ENCODE measurements at regions not wholly inside any gene's neighbourhood (a gene's known extent, or its start where the extent isn't known, plus 50 kb on each side); places are given as distances from the start of the nearest gene placed in this dataset.

DNA sequence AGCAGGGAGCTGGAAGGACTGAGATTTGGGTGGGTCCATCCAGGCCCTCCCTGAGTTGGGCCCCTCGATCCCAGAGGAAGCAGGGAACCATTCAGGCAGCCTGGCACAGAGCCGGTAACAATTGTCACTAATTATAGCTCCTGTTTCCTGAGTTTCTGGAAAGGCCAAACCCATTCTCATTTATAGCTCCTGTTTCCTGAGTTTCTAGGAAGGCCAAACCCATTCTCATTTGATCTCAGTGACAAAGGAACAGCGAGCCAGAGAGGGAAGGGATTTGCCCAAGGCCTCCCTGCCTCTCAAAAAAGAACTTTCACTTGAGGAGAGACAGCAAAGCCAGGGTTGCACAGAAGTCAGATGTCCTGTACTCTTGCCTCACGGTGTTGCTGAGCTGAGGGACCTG lies 521.9 kb downstream of the TYW1 start:
- intact Hi-C loops (cut with DNase I): no loop called here

DNA sequence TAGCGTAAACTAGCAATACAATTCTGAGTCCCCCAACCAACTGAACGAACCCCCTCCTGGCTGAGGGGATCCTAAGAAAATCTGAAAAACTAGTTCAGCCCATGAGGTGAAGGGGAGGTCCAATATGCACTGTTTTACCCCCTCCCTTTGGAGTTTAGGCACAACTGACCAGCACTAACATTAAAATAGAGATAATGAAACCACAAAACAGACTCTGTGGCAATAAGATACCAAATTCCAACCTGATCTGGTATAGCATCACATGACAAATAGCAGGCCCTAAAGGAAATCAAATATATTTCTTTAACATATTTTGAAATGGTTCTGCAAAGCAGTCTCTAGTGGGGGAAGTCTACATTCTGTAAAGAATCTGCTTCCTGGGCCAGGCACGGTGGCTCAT lies 522.5 kb downstream of the TYW1 start:
- no peak for DNase-seq
- intact Hi-C loops (cut with DNase I): no loop called here

More for the DNA sequence above, 521.9 kb downstream of the TYW1 start:
- DNase-seq: peak in 1 of 42 donors; percentile 5

DNA sequence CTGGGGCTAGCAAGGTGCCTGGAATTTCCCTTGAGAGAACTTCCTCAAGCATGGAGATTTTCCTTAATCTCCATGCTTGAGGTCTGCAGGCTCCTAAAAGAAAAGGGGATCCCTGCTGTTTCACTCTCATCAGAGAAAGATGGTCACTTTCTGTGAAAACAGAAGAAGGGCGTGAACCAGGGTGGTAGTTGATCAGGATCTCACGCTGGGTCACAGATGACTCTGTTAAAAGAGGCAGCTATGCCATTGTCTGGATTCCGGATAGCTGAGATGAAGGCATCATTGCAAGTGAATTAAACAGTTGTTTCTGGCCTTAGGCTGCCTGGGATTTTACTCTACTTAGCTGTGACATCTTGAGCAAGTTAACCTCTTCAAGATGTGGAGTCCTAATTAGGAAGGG lies 525.9 kb downstream of the TYW1 start:
- DNase-seq: no peak
- intact Hi-C loops (cut with DNase I): no loop called here

DNA sequence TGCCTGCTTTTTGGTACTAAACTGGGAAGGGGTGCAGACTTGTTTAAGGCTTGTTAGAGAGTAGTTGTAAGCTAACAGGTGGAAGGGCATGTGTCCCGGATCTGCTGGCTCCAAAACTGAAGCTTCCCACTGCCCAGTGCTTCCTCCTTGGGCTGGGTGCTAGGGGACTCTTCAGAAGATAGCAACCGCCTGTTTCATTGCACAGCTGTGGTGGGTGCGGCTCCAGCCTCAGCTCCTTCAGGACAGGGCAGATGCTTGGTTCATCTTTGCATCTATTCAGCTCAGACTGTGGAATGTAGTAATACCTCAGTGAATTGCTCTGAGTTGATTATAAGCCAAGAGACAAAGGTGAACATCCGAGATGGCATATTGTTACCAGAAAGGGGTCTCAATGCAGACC lies 527.1 kb downstream of the TYW1 start:
- intact Hi-C loops (cut with DNase I): no loop called here

DNA sequence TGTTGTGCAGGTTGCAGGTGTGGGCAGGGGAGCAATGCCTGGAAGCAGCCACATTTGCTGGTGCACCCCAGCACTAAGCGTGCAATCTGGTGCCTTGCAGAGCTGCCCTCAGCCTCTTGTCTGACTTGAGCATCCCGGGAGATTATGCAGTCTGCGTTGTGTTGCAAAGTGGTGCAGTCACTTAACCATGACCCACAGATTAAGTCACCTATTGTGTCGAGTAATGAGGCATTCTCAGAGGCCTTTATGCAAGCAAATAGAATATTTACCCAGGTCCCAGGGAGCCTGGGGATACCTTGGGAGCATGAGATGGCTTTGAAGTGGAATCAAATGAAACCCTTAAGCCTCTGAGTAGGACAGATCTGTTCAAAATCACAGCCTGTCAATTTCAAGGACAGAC lies 529.0 kb downstream of the TYW1 start:
- no peak for DNase-seq
- intact Hi-C loops (cut with DNase I): no loop called here

More for the DNA sequence above, 527.1 kb downstream of the TYW1 start:
- DNase-seq: no peak

DNA sequence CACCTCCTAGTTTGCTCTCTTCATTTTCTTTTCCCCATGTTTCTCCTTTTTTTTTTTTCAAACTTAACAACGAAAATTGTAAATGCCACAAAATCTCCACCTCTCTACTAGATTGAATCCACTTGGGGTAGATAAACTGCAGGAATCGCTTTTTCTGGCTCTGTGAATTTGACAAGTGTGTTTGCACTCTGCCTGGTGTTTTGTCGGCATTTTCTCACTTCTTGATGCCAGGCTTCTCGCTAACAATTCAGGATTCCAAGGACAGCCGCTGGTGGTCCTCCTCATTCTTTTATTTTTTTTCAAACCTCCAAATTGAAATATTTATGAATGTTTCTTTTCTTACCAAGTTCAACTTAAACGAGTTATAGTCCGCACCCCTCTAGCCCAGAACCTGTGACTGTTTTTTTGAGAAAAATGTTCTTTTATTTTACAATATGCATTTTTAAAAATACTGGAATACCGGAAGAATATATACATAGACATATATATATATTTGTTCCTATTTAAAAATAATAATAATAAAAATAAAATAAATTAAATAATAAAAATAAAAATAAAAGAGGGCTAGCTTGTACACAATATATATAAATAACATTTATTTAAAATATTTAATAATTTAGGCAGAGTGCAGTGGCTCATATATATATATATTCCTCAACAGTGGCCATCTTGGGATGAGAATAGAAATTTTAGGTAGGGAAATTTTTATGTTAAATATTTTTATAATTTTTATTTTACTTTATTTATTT lies 538.8 kb downstream of the TYW1 start:
- intact Hi-C loops (cut with DNase I): no loop called here
- no peak for DNase-seq

DNA sequence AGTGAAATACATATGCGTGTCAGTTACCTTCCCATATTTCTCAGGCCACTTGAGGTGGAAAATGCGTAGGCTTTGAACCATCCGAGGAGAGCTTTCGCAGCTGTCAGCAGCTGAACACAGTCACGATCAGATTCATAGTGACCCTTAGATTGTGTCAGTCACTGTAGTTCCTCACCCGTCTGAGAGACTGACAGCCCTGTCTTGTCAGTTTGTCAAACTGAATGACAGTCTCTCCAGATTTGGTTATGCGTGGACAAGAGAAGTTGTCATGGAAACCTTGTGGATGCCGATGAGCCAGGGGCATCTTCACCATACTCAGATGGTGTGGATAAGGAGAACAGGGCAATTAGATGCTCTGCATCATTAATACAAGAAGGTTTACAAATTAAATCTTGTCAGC lies 546.3 kb downstream of the TYW1 start:
- DNase-seq: no peak

DNA sequence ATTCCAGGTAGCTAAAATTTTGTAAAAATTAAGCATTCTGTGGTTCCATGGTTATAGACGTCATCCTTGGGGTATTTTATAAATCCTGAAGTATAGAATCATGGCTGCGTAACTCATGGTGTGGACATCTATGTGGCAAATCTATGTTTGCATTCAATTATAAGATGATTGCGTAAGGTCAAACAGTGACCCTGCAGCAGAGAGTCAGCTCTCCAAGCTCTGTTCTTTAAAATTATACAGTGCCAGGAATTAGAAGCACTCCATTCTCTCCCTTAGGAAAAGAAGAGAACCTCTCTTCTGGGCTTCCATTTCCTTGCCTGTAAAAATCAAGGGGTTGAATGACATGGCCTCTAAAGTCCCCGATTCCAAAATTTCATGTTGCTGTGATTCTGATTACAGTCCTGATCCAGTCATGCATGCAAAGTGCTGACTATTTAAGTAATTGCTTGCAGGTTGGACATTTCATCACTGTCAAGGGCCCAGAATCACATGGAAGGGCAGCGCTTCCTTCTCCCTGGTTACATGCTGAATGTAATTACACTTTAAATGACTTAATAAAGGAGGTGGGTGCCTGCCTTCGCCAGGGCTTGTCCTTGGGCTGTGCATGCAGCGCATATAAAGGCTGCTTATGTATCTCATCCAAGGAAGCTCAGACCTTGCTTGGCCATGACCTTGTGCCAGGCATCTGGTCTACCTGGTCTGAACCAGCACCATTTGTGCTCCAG lies 550.7 kb downstream of the TYW1 start:
- intact Hi-C loops (cut with DNase I): no loop called here
- no peak for DNase-seq

More for the DNA sequence above, 546.3 kb downstream of the TYW1 start:
- intact Hi-C loops (cut with DNase I): no loop called here

DNA sequence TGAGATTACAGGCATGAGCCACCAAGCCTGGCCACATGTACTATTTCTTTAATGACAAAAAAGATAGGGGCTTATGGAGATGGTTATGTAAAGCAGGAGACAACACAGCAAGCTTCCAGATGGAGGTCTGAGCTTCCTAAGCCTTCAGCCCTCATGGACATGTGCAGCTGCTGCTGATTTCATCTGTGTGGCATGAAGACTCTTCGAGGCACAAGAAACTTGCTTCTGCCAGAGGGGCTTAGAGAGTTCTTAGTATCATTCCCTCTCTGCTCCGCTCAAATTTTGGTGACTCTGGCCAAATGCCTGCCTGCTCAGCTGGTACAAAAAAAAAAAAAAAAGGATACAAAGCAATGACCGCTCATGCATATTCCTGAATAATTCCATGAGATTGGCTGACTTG lies 552.5 kb downstream of the TYW1 start:
- DNase-seq: no peak
- intact Hi-C loops (cut with DNase I): no loop called here

DNA sequence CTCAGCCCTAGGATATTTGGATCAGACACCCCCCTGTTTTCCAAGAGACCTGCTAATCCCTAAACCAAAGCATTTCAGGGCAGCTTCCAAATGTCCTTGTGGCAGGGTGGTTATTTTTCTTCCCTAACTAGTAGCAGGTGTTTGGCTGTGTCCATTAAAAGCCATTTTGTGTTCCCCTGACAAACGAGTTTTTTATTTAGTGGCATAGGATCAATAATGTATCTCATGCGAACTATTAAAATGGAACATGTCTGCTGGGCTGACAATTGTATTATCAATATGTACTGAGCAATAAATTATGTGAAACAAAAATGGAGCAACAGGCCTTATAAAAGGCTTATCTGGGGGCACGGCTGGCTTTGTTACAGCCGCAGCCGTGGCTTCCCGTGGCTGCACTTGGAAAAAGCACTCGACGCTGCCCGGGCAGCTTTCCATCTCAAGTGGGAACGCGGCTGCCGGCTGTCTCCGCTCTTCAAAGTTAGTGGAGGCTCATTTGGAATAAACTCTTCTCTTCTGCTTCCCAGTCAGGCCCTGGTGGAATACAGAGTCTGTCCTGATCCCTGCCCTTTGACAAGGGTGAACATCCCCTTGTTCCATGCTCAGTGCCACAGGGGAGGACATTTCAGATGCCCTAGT lies 554.3 kb downstream of the TYW1 start:
- intact Hi-C loops (cut with DNase I): no loop called here
- DNase-seq: peak in 12 of 42 donors; percentile 1 to 43 (median 11)

DNA sequence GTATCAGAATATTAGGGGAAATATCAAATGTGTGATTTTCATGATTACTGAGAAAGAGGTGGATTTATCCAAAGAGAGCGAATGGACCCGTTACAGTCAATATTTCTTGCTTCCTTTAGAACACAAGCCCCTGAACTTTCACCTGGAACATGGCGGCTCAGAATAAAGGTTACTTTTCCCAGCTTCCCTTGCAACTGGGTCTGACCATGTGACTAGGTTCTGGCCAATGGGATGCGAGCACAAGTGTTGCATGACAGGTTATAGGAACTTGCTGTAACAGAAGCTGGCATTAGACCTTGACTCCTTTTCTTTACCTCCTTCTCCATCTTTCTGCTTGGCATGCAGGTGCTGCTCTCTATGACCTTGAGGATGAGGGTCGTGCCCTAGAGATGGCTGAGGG lies 556.1 kb downstream of the TYW1 start:
- intact Hi-C loops (cut with DNase I): no loop called here

DNA sequence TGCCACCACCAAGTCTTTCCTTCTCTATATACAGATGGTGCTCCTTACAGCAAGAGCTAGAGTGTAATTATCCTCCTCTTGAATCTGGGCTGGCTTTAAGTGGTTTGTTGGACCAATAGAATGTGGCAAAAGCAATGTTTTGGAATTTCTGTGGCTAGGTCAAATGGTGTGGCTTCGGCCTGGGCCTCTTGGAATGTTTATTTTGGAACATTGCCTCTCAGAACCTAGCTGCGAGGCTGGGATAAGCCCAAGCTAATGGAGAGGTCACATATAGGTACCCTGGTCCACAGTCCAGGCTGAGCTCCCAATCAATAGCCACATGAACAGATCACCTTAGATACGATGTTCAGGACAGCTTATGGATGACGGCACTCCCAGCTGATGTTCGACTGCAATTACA lies 556.7 kb downstream of the TYW1 start:
- DNase-seq: no peak
- intact Hi-C loops (cut with DNase I): no loop called here

More for the DNA sequence above, 556.1 kb downstream of the TYW1 start:
- DNase-seq: no peak

DNA sequence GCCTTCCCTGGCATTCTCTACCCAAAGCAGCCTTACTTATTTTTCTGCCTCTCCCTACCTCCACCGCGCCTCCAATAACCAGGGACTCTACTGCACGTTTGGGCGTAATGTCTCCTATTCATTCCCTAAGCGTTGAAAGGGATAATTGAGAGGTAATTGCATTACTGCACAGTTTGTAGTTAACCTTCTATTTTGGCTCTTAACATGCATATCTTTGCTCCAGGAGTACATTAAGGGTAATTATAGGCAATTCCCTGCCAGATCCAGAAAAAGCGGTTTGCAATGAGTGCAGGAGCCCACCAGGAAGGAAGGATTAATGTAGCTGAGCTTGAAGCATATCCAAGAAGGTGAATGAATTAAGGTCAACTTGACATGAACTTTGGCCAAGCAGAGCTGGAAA lies 558.4 kb downstream of the TYW1 start:
- no peak for DNase-seq
- intact Hi-C loops (cut with DNase I): no loop called here

DNA sequence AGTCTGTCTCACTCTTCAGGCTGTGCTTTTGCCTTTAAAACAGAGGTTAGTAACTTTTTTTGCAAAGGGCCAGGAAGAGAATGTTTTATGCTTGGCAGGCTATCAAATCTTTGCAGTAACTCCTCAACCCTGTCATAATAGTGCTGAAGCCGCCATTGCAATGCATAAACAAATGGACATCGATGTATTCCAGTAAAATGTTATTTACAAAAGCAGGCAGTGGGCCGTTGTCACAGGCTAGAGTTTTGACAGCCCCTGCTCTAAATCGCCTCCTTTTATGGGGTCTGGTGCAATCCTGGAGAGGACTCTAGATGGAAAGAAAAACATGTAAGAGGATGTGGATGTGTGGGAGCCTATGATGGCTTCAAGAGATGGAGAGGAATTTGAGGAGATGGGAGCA lies 568.3 kb downstream of the TYW1 start:
- intact Hi-C loops (cut with DNase I): no loop called here
- no peak for DNase-seq

DNA sequence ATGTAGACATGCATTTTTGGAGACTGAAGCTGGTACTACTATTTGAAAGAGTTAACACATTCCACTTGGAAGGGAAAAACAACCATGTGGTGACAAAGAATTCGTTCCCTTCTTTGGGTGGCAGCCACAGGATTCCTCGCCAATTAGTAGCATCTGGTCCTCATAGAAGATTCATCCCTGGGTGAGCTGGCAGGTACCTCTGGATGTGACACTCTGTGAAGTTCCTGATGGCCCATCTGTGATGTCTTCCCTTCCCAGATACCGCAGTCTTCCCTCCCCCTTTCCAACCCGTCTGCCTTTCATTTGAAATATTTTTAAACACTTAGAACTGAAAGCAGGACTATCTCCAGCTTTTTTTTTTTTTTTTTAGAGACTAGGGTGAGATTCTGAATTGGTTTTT lies 569.5 kb downstream of the TYW1 start:
- intact Hi-C loops (cut with DNase I): no loop called here
- no peak for DNase-seq

DNA sequence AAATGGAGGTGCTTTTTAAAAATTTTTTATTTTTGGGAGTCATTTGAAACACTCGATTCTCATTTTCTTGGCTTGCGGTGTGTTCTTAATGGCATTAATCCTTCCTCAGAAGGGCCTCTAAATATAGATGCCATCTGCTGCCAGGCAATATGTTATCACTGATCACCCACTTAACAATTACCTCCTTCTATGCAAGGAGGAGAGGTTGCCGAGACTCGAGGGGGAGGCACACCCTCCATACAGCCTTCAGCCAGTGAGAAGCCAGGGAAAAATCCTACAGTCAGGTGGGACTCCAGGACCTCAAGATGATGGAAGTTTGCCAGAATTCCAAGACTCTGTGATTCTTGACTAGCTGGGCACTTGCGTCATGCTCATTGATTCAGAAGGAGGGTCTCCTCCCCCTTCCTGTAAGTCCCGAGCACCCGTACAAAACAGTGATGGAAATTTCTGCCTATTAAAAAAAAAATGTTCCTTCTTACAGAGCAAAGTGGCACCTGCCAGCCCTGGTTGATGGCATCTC lies 574.5 kb downstream of the TYW1 start:
- DNase-seq: no peak
- intact Hi-C loops (cut with DNase I): no loop called here

DNA sequence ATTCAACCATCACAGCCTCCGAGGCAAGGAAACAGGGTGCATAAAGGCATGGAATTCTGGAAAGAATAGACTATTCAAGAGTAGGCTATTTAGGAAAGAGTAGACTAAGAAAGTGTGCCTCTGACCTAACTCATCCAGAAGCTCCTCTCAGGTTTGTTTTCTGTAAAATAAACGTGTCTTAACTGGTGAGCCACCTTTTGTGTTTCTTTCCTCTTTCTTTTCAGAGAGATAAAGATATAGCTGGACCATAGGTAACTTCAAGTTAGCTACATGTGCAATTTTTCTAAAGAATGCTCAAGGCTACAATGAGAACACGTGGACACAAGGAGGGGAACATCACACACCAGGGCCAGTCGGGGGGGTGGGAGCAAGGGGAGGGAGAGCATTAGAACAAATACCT lies 577.0 kb downstream of the TYW1 start:
- no peak for DNase-seq
- intact Hi-C loops (cut with DNase I): no loop called here

DNA sequence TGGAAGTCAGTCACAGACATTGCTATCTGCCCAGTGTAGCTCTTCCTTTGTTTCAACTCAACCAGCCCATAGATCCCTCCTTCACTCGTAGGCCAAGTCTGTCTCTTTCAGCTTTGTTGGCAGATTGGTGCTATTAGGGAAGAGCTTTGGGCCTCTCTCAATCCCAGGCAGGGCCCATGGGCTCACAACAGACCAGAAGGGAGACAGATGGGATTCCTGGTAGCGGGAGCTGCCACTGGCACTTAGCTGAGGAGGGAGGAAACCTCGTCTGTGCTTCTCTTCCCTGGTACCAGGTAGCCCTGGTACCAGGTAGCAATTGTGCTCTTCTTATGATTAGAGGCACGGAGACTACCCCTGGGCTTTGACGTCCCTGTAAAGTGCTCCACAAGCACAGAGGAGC lies 592.0 kb downstream of the TYW1 start:
- no peak for DNase-seq

DNA sequence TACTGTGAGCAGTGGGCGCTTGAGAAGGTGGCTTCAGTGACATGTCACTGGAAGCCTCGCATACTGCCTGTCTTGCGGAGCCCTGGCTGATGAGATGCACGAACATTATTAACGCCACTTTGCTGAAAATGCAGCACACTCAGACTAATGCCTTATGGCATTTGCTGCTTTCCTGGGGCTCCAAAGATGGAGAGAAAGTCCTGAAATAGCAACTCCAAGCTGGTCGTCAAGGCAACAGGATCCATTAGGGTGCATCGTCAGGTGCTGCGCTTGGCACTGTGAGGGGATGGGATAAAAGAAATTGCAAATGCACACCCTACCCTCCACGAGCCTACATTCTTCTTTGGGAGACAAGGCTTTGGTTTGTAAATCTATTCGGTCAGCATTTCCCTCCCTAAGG lies 592.5 kb downstream of the TYW1 start:
- intact Hi-C loops (cut with DNase I): no loop called here
- peak in 28 of 42 donors; percentile 1 to 62 (median 22) for DNase-seq

More for the DNA sequence above, 592.0 kb downstream of the TYW1 start:
- intact Hi-C loops (cut with DNase I): no loop called here

DNA sequence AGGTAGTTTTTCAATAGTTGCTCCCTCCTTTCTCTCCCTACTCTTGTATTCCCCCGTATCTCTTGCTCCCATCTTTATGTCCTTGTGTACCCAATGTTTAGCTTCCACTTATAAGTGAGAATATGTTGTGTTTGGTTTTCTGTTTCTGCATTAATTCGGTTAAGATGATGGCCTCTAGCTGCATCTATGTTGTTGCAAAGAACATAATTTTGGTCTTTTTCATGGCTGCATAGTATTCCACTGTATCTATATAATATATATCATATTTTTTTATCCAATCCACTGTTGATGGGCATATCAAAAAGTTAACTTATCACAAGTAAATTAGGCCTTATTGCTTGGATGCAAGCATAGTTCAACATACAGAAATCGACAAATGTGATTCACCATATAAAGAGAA lies 594.0 kb downstream of the TYW1 start:
- DNase-seq: no peak
- intact Hi-C loops (cut with DNase I): no loop called here

All from head of caudate nucleus (tissue), 42 donors.